PC-9 (cell line): ENCODE measurements at regions not wholly inside any gene's neighbourhood (a gene's known extent, or its start where the extent isn't known, plus 50 kb on each side); places are given as distances from the start of the nearest gene placed in this dataset.

Experiments
- BruUV-seq: library from RNA; stranded (reverse); fragments of 400-500 nt; replicated peaks from 2 replicates; lab custom pipeline; 2021; lab: Mats Ljungman, UMichigan
- CTCF ChIA-PET: fragments of 300-600 bp; sonication (Branson Sonifier 250); formaldehyde crosslinking; loops from one replicate; lab custom pipeline; 2022; ENCODE audit warnings: antibody characterized with exemption; lab: Charles Lee
- POLR2A ChIA-PET: fragments of 300-600 bp; sonication (Branson Sonifier 250); formaldehyde crosslinking; loops from one replicate; lab custom pipeline; 2022; ENCODE audit warnings: antibody characterized with exemption; ENCODE audit not compliant: unreplicated experiment; lab: Charles Lee
- DNase-seq, 2 experiments: peaks; one replicate each; pipeline versions ENCODE4 v3.0.0 to v3.0.0-alpha.2; 2015 to 2022; ENCODE audit warnings: mixed read lengths in 1 of 2
- H2AFZ ChIP-seq: fragments of 200-600 bp; sonication (generic); 2 replicates; pipeline ENCODE4 v1.8.1; 2017; ENCODE audit warnings: antibody characterized with exemption
- H3F3A ChIP-seq: fragments of 200-600 bp; sonication (generic); 2 replicates; pipeline ENCODE4 v1.8.1; 2017; ENCODE audit warnings: antibody characterized with exemption, mild to moderate bottlenecking, low read depth; ENCODE audit not compliant: insufficient read depth
- H3K27ac ChIP-seq: fragments of 200-600 bp; sonication (generic); 2 replicates; pipeline ENCODE4 v1.6.1; 2016; ENCODE audit warnings: mixed run types
- H3K27me3 ChIP-seq: fragments of 200-600 bp; sonication (generic); 2 replicates; pipeline ENCODE4 v1.6.1; 2016; ENCODE audit warnings: low read depth, mixed run types; ENCODE audit not compliant: insufficient read depth
- H3K36me3 ChIP-seq: fragments of 200-600 bp; sonication (generic); 2 replicates; pipeline ENCODE4 v1.6.1; 2016; ENCODE audit warnings: low read depth, mixed run types
- H3K4me1 ChIP-seq: fragments of 200-600 bp; sonication (generic); replicated peaks from 2 replicates; pipeline ENCODE4 v1.6.1; 2016; ENCODE audit warnings: mixed run types; ENCODE audit not compliant: insufficient read depth
- H3K4me2 ChIP-seq: fragments of 200-600 bp; sonication (generic); 2 replicates; pipeline ENCODE4 v1.6.1; 2017; ENCODE audit warnings: mixed run types
- H3K4me3 ChIP-seq: fragments of 200-600 bp; sonication (generic); 2 replicates; pipeline ENCODE4 v1.6.1; 2016; ENCODE audit warnings: mixed run types
- H3K79me2 ChIP-seq: fragments of 200-600 bp; sonication (generic); 2 replicates; pipeline ENCODE4 v1.6.1; 2017; ENCODE audit warnings: low read depth, mixed run types
- H3K9me2 ChIP-seq: fragments of 200-600 bp; sonication (generic); 2 replicates; pipeline ENCODE4 v1.8.1; 2017; ENCODE audit warnings: mild to moderate bottlenecking; ENCODE audit not compliant: insufficient read depth
- H3K9me3 ChIP-seq: fragments of 200-600 bp; sonication (generic); 2 replicates; pipeline ENCODE4 v1.8.1; 2016; ENCODE audit warnings: low read depth; ENCODE audit not compliant: insufficient read depth
- H4K20me1 ChIP-seq: fragments of 200-600 bp; sonication (generic); 2 replicates; pipeline ENCODE4 v1.8.1; 2017; ENCODE audit not compliant: insufficient read depth
- CTCF ChIP-seq: fragments of 200-600 bp; sonication (generic); conservative IDR thresholded peaks from 2 replicates; pipeline ENCODE4 v1.6.1; 2017; ENCODE audit warnings: mixed run types, antibody characterized with exemption, mild to moderate bottlenecking, moderate library complexity
- EZH2 ChIP-seq: fragments of 200-600 bp; sonication (generic); IDR thresholded peaks from 2 replicates; pipeline ENCODE4 v1.8.0; 2017; ENCODE audit warnings: antibody characterized with exemption, low read depth
- intact Hi-C: fragments of 100-400 bp; cut with micrococcal nuclease; formaldehyde crosslinking; loops from one replicate; pipeline ENCODE4 v1.10.0; 2022; ENCODE audit not compliant: unreplicated experiment

- no peaks in the 10 kb centered on the region for H3K36me3 ChIP-seq
- H3K27ac ChIP-seq = no peak overlapping the region
- no peak overlapping the region for H3K4me3 ChIP-seq
- no peak for DNase-seq
- no peak overlapping the region for H3K4me2 ChIP-seq
- no peaks in the 10 kb centered on the region for H3F3A ChIP-seq
- no peaks in the 10 kb centered on the region for H3K4me1 ChIP-seq
- ChIA-PET CTCF (no interaction called here), POLR2A (no interaction called here)
- no peak for TF ChIP-seq EZH2
- no peak for TF ChIP-seq CTCF
- H3K27me3 ChIP-seq = no peaks in the 10 kb centered on the region
- H3K9me2 ChIP-seq = no peaks in the 10 kb centered on the region
- intact Hi-C loops = no loop called here
- no peaks in the 10 kb centered on the region for H3K9me3 ChIP-seq
- H4K20me1 ChIP-seq = no peaks in the 10 kb centered on the region
- BruUV-seq = no TSS peak
- no peak overlapping the region for H2AFZ ChIP-seq
- H3K79me2 ChIP-seq = no peaks in the 10 kb centered on the region
Measured at GRCh38 chr3:22141769-22142168, 390.8 kb upstream of the ZNF385D start.

- BruUV-seq = no TSS peak
- Histone ChIP-seq H3K9me3 (no peaks in the 10 kb centered on the region), H3K27me3 (no peaks in the 10 kb centered on the region), H3K4me2 (no peak overlapping the region), H3K9me2 (no peaks in the 10 kb centered on the region), H3F3A (no peaks in the 10 kb centered on the region), H3K79me2 (no peaks in the 10 kb centered on the region), H3K27ac (no peak overlapping the region), H3K4me1 (no peaks in the 10 kb centered on the region), H2AFZ (no peak overlapping the region), H4K20me1 (no peaks in the 10 kb centered on the region), H3K4me3 (no peak overlapping the region), H3K36me3 (no peaks in the 10 kb centered on the region)
- TF ChIP-seq CTCF = no peak
- no peak for DNase-seq
- ChIA-PET CTCF (no interaction called here), POLR2A (no interaction called here)
- intact Hi-C loops = no loop called here
Measured at GRCh38 chr3:22147161-22147560, 396.2 kb upstream of the ZNF385D start.

GRCh38 chr3:22156868-22157267, 405.9 kb upstream of the ZNF385D start:
- Histone ChIP-seq H3K9me3 (no peaks in the 10 kb centered on the region), H3K27ac (no peak overlapping the region), H3K27me3 (no peaks in the 10 kb centered on the region), H3K4me1 (no peaks in the 10 kb centered on the region), H4K20me1 (no peaks in the 10 kb centered on the region), H3K4me3 (no peak overlapping the region), H3K4me2 (no peak overlapping the region), H2AFZ (no peak overlapping the region), H3K9me2 (no peaks in the 10 kb centered on the region), H3K36me3 (no peaks in the 10 kb centered on the region), H3K79me2 (no peaks in the 10 kb centered on the region), H3F3A (no peaks in the 10 kb centered on the region)
- no peak for TF ChIP-seq CTCF
- ChIA-PET CTCF (no interaction called here), POLR2A (interaction anchor here (0.5 kb wide), 1 partner anchor 13 kb away, joined by 4 read pairs; no protein-coding TSS in a partner anchor)
- DNase-seq = peak in 1 of 2 experiments; percentile 2
- BruUV-seq = no TSS peak
- intact Hi-C loops = no loop called here
